ENCODE measurements at regions not wholly inside any gene's neighbourhood (a gene's known extent, or its start where the extent isn't known, plus 50 kb on each side); places are given as distances from the start of the nearest gene placed in this dataset.

DNA sequence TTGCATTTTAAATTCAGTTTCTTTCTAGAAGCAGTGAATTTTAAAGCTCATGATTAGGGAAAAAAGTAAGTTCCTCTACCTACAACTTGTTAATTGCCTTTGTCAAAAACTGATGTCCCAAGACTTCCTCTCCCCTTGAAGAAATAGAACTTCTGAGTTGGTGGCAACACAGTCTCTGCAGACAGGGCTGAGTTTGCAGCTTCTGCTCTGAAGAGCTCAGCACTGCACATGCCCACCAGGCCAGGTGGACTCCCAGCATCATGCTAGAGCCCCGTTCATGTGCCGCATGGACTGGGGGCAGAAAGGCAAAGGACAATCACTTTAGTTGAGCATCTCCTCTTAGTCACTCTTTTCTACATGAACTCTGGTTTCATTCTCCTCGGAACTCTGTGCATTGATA is 620.1 kb downstream of the VRK1 start:
- no peak for TF ChIP-seq EP300 (IDR thresholded peaks at IDR 0.05)
- TF ChIP-seq, protein P1, sequence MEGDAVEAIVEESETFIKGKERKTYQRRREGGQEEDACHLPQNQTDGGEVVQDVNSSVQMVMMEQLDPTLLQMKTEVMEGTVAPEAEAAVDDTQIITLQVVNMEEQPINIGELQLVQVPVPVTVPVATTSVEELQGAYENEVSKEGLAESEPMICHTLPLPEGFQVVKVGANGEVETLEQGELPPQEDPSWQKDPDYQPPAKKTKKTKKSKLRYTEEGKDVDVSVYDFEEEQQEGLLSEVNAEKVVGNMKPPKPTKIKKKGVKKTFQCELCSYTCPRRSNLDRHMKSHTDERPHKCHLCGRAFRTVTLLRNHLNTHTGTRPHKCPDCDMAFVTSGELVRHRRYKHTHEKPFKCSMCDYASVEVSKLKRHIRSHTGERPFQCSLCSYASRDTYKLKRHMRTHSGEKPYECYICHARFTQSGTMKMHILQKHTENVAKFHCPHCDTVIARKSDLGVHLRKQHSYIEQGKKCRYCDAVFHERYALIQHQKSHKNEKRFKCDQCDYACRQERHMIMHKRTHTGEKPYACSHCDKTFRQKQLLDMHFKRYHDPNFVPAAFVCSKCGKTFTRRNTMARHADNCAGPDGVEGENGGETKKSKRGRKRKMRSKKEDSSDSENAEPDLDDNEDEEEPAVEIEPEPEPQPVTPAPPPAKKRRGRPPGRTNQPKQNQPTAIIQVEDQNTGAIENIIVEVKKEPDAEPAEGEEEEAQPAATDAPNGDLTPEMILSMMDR (IDR thresholded peaks at IDR 0.05) = no peak
- TF ChIP-seq POLR2AphosphoS5 (IDR thresholded peaks at IDR 0.05) = no peak
- TF ChIP-seq POLR2A (IDR thresholded peaks at IDR 0.05) = no peak
